ENCODE measurements at regions not wholly inside any gene's neighbourhood (a gene's known extent, or its start where the extent isn't known, plus 50 kb on each side); places are given as distances from the start of the nearest gene placed in this dataset.

DNA sequence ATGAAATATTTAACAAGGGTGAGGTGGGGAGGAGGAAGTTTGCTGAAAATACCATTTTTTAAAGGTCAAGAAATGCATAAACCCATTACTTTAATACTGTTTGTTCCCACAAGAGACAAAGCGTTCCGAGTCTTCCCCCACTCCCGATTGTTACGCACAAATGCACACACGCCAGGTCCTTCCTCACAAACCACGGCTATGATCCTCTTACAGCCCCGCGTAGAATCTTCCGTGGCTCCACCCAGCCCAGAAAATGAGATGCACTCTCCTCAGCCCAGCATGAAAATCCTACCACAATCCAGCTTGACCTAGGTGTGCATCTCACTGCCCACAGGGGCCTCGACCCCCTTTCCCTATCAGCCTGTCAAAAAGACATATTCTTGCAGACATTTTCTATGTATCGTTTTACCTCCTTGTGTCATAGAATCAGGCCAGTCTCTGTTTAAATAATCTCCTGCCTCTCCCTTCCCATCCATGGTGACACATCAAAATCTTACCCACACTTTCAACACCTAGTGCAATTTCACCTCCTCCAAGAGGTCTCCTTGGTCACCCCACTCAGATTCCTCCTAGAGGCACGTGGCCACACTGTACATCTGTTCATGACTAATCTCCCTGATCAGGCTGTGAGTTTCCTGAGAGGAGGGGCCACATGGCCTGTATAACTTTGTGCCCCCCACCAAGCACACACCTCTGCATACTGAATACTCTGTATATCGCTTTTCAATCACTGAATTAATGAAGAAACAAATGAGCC is 491.0 kb upstream of the KLHL29 start:
- H3K9me3 Mint-ChIP-seq = peaks cover 9% of the 10 kb centered on the region
- H3K4me1 Mint-ChIP-seq = no peaks in the 10 kb centered on the region
- no peak overlapping the region for H3K27ac Mint-ChIP-seq
- ATAC-seq (no peak), DNase-seq (ENCODE audit: low spot score in 2 of 2) (no peak)
- no peak overlapping the region for H3K4me3 Mint-ChIP-seq
- no peaks in the 10 kb centered on the region for H3K36me3 Mint-ChIP-seq

DNA sequence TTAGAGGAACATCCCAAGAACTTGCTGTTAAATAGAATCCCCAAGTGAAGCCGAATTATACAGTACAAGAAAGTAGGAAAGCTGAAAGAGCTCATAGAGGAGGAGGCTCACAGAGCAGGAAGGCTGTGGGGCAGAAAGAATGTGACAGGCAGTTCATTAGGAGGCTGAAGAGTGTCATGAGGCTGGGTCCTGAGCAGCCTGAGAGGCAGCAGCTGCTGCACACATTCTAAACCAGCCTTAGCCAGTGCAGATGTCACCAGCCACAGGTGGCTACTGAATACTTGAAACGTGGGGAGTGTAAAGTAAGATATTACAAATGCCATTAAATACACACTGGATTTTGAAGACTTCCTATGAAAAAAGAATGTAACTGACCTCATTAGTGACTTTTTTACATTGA is 490.2 kb upstream of the KLHL29 start:
- Mint-ChIP-seq H3K4me1 (no peaks in the 10 kb centered on the region), H3K9me3 (peaks cover 12% of the 10 kb centered on the region), H3K36me3 (no peaks in the 10 kb centered on the region), H3K27ac (no peak overlapping the region), H3K4me3 (no peak overlapping the region)
- DNase-seq (ENCODE audit: low spot score in 2 of 2) = no peak
- ATAC-seq = no peak

GRCh38 chr2:22897428-22897827 is 487.6 kb upstream of the KLHL29 start:
- ATAC-seq = peak; percentile 13
- DNase-seq (ENCODE audit: low spot score in 2 of 2) = no peak
- Mint-ChIP-seq H3K27ac (no peak overlapping the region), H3K4me3 (no peak overlapping the region), H3K9me3 (peaks cover 10% of the 10 kb centered on the region), H3K36me3 (no peaks in the 10 kb centered on the region), H3K4me1 (no peaks in the 10 kb centered on the region)

- ATAC-seq (no peak), DNase-seq (ENCODE audit: low spot score in 2 of 2) (no peak)
- Mint-ChIP-seq H3K9me3 (peaks cover 4% of the 10 kb centered on the region), H3K27ac (no peak overlapping the region), H3K4me1 (no peaks in the 10 kb centered on the region), H3K36me3 (no peaks in the 10 kb centered on the region), H3K4me3 (no peak overlapping the region)
Observed at GRCh38 chr2:22900674-22901073, 484.3 kb upstream of the KLHL29 start.

- Mint-ChIP-seq H3K4me1 (no peaks in the 10 kb centered on the region), H3K36me3 (no peaks in the 10 kb centered on the region), H3K9me3 (peaks cover 4% of the 10 kb centered on the region), H3K4me3 (no peak overlapping the region), H3K27ac (no peak overlapping the region)
- ATAC-seq (no peak), DNase-seq (ENCODE audit: low spot score in 2 of 2) (no peak)
Observed at GRCh38 chr2:22901471-22902179, 483.4 kb upstream of the KLHL29 start.

- Mint-ChIP-seq H3K4me3 (no peak overlapping the region), H3K9me3 (peaks cover 4% of the 10 kb centered on the region), H3K36me3 (no peaks in the 10 kb centered on the region), H3K27ac (no peak overlapping the region), H3K4me1 (no peaks in the 10 kb centered on the region)
- DNase-seq (ENCODE audit: low spot score in 2 of 2) (no peak), ATAC-seq (no peak)
Observed at GRCh38 chr2:22902180-22902550, 482.8 kb upstream of the KLHL29 start.

DNA sequence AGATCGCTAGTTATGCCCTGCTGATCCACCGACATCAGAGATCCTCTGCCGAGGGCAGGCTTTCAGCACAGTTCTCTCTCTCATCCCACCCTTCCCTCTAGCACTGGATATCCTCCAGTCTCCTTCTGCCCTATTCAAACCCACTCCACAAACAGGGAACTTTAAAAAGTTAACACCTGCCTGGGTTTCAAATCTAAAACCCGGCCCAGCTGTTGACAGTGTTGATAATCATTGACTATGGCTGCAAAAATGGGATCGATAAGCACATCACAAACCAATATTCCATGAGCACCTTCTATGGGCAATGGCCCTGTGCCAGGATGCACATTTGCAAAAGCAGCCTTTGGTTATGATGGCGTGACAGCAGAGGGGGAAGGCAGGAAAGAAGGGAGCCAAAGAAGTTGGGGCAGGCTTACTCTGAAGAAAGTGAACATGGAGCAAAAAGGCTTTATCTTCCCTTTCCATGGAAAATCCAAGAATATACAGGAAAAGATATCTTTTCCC is 482.3 kb upstream of the KLHL29 start:
- ATAC-seq = no peak
- no peak overlapping the region for H3K4me3 Mint-ChIP-seq
- H3K36me3 Mint-ChIP-seq = no peaks in the 10 kb centered on the region
- no peak for DNase-seq (ENCODE audit: low spot score in 2 of 2)
- H3K9me3 Mint-ChIP-seq = peaks cover 4% of the 10 kb centered on the region
- H3K27ac Mint-ChIP-seq = no peak overlapping the region
- no peaks in the 10 kb centered on the region for H3K4me1 Mint-ChIP-seq

GRCh38 chr2:22903616-22904015 is 481.4 kb upstream of the KLHL29 start:
- Mint-ChIP-seq H3K4me1 (no peaks in the 10 kb centered on the region), H3K4me3 (no peak overlapping the region), H3K27ac (no peak overlapping the region), H3K36me3 (no peaks in the 10 kb centered on the region), H3K9me3 (peaks cover 4% of the 10 kb centered on the region)
- DNase-seq (ENCODE audit: low spot score in 2 of 2) = no peak
- no peak for ATAC-seq

- no peaks in the 10 kb centered on the region for H3K36me3 Mint-ChIP-seq
- no peak overlapping the region for H3K4me3 Mint-ChIP-seq
- no peaks in the 10 kb centered on the region for H3K4me1 Mint-ChIP-seq
- no peak overlapping the region for H3K27ac Mint-ChIP-seq
- ATAC-seq (no peak), DNase-seq (ENCODE audit: low spot score in 2 of 2) (no peak)
- peaks cover 4% of the 10 kb centered on the region for H3K9me3 Mint-ChIP-seq
Observed at GRCh38 chr2:22904126-22904684, 480.8 kb upstream of the KLHL29 start.

GRCh38 chr2:22907330-22907729 is 477.6 kb upstream of the KLHL29 start:
- ATAC-seq (no peak), DNase-seq (ENCODE audit: low spot score in 2 of 2) (no peak)
- Mint-ChIP-seq H3K36me3 (no peaks in the 10 kb centered on the region), H3K4me3 (no peak overlapping the region), H3K4me1 (no peaks in the 10 kb centered on the region), H3K27ac (no peak overlapping the region), H3K9me3 (peaks cover 4% of the 10 kb centered on the region)

DNA sequence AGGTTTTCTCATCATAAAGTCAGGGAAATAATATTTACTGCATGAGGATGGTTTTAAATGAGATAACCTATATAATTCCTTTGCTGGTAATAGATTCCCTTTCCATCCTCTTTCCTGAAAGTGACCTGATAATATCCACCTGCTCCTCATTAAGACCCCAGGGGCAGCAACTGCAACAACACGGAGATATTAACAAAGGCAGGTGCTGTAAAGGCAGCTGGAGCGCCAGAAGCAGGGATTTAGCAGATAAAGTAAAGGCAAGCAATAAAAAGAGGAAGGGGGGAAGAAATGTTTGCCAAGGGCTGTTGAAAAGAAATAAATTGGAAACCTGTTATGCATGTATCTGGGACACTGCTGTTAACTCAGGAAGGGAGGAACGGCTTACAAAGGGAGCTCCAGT is 472.6 kb upstream of the KLHL29 start:
- no peak overlapping the region for H3K27ac Mint-ChIP-seq
- H3K9me3 Mint-ChIP-seq = peaks cover 7% of the 10 kb centered on the region
- no peak overlapping the region for H3K4me3 Mint-ChIP-seq

DNA sequence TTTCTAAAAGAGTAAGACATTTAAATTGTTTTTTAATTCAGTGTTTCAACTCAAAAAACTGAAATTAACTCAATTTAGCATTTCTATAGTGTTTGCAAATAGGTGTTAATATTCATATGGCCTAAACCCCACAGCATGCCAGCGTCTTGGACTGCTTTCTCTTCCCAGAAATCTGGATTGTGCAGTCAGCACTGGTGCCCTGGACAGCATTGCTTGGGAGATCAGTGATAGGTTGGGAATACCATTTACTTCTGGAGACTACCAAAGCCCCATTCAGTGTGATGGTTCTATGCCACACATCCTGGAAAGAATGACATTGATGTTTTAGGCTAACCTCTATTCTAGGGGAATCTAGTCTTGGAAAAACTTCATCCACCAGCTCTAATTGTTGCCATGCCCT is 455.0 kb upstream of the KLHL29 start:
- Mint-ChIP-seq H3K27ac (no peak overlapping the region), H3K4me1 (no peaks in the 10 kb centered on the region), H3K4me3 (no peak overlapping the region), H3K9me3 (peaks cover 15% of the 10 kb centered on the region), H3K36me3 (no peaks in the 10 kb centered on the region)
- ATAC-seq = no peak
- no peak for DNase-seq (ENCODE audit: low spot score in 2 of 2)

More for the DNA sequence above, 472.6 kb upstream of the KLHL29 start:
- no peaks in the 10 kb centered on the region for H3K36me3 Mint-ChIP-seq
- ATAC-seq = no peak
- H3K4me1 Mint-ChIP-seq = no peaks in the 10 kb centered on the region
- DNase-seq (ENCODE audit: low spot score in 2 of 2) = no peak

- DNase-seq (ENCODE audit: low spot score in 2 of 2) (no peak), ATAC-seq (no peak)
- H3K4me1 Mint-ChIP-seq = no peaks in the 10 kb centered on the region
- H3K27ac Mint-ChIP-seq = no peak overlapping the region
- H3K36me3 Mint-ChIP-seq = no peaks in the 10 kb centered on the region
- peaks cover 11% of the 10 kb centered on the region for H3K9me3 Mint-ChIP-seq
- H3K4me3 Mint-ChIP-seq = no peak overlapping the region
Observed at GRCh38 chr2:22930781-22931180, 454.2 kb upstream of the KLHL29 start.

GRCh38 chr2:22932288-22932687 is 452.7 kb upstream of the KLHL29 start:
- Mint-ChIP-seq H3K4me3 (no peak overlapping the region), H3K27ac (no peak overlapping the region), H3K9me3 (peaks cover 10% of the 10 kb centered on the region), H3K36me3 (no peaks in the 10 kb centered on the region), H3K4me1 (no peaks in the 10 kb centered on the region)
- no peak for ATAC-seq
- DNase-seq (ENCODE audit: low spot score in 2 of 2) = no peak

DNA sequence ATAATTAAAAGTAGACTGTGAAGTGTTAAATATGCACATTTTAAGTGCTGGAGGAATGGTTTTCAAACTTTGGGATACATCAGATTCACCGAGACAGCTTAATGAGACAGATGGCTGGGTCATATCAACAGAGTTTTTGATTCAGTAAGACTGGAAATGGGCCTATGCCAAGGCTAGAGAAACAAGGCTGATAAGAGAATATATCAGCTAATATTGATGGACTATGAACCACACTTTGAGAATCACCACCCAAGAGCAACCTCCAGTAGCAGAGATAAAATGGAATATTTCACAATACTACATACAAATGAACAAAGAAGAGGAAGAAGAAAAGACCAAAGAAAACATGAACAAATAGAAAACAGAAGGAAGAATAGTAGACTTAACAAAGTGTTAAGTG is 450.2 kb upstream of the KLHL29 start:
- Mint-ChIP-seq H3K9me3 (peaks cover 6% of the 10 kb centered on the region), H3K27ac (no peak overlapping the region), H3K4me3 (no peak overlapping the region), H3K36me3 (no peaks in the 10 kb centered on the region), H3K4me1 (no peaks in the 10 kb centered on the region)
- DNase-seq (ENCODE audit: low spot score in 2 of 2) = no peak
- ATAC-seq = no peak

DNA sequence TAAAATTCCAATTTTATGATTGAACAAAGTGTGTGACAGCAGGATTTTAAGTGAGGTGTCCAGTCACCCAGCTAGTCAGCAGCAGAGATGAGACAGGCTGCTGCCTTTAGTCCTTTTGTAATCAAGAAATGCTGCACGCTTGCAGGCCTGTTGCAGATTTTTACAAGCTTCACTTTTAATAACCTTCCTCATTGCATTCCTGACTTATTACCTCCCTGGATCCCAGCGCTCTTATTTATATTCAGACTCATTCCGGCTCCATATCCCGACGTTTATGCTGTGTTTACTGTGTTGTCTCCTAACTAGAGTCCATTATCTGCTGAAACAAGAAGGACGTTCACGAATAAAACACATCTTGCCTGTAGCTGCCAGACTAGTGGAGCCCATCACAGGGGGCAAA is 442.5 kb upstream of the KLHL29 start:
- Mint-ChIP-seq H3K9me3 (no peaks in the 10 kb centered on the region), H3K4me3 (no peak overlapping the region), H3K27ac (no peak overlapping the region), H3K36me3 (no peaks in the 10 kb centered on the region), H3K4me1 (no peaks in the 10 kb centered on the region)
- ATAC-seq (no peak), DNase-seq (ENCODE audit: low spot score in 2 of 2) (no peak)
